Neutrophil (primary cell): ENCODE measurements at regions not wholly inside any gene's neighbourhood (a gene's known extent, or its start where the extent isn't known, plus 50 kb on each side); places are given as distances from the start of the nearest gene placed in this dataset.

ENCODE experiments used
- H3K27ac ChIP-seq: fragments of 200-600 bp; sonication (generic); 2 replicates; pipeline ENCODE4 v1.5.1; 2016; ENCODE audit warnings: mild to moderate bottlenecking, moderate library complexity
- H3K27me3 ChIP-seq: fragments of 200-600 bp; sonication (generic); 2 replicates; pipeline ENCODE4 v1.6.0; 2016; ENCODE audit warnings: mild to moderate bottlenecking
- H3K36me3 ChIP-seq: fragments of 200-600 bp; sonication (generic); 2 replicates; pipeline ENCODE4 v1.5.1; 2017
- H3K4me1 ChIP-seq, 2 experiments: fragments of 200-600 bp in 1 of 2; sonication (generic) in 1 of 2; 1 replicate in 1 of 2; 2 replicates in 1 of 2; pipeline versions ENCODE4 v1.5.1 to v1.6.1; 2013 to 2016; ENCODE audit warnings: low read depth in 1 of 2, low read length in 1 of 2, mild to moderate bottlenecking in 1 of 2, moderate library complexity in 1 of 2; ENCODE audit not compliant: control insufficient read depth in 1 of 2, insufficient read depth in 1 of 2
- H3K4me3 ChIP-seq, 2 experiments: fragments of 200-600 bp in 1 of 2; sonication (generic) in 1 of 2; 1 replicate in 1 of 2; 2 replicates in 1 of 2; pipeline ENCODE4 v1.5.1; 2013 to 2016; ENCODE audit warnings: low read depth in 1 of 2, low read length in 1 of 2, mild to moderate bottlenecking in 1 of 2, moderate library complexity in 1 of 2
- H3K9me3 ChIP-seq: fragments of 200-600 bp; sonication (generic); 2 replicates; pipeline ENCODE4 v1.5.1; 2016
- TF ChIP-seq, protein P1 (sequence below): fragments of 200-600 bp; sonication (generic); IDR thresholded peaks from 2 replicates; pipeline ENCODE4 v1.5.1; 2016; ENCODE audit warnings: antibody characterized with exemption

- H3K36me3 ChIP-seq: no peaks in the 10 kb centered on the region
- no peaks in the 10 kb centered on the region for H3K4me1 ChIP-seq
- H3K4me3 ChIP-seq: no peak overlapping the region
- TF ChIP-seq, protein P1, sequence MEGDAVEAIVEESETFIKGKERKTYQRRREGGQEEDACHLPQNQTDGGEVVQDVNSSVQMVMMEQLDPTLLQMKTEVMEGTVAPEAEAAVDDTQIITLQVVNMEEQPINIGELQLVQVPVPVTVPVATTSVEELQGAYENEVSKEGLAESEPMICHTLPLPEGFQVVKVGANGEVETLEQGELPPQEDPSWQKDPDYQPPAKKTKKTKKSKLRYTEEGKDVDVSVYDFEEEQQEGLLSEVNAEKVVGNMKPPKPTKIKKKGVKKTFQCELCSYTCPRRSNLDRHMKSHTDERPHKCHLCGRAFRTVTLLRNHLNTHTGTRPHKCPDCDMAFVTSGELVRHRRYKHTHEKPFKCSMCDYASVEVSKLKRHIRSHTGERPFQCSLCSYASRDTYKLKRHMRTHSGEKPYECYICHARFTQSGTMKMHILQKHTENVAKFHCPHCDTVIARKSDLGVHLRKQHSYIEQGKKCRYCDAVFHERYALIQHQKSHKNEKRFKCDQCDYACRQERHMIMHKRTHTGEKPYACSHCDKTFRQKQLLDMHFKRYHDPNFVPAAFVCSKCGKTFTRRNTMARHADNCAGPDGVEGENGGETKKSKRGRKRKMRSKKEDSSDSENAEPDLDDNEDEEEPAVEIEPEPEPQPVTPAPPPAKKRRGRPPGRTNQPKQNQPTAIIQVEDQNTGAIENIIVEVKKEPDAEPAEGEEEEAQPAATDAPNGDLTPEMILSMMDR: no peak
- no peak overlapping the region for H3K27ac ChIP-seq
- H3K27me3 ChIP-seq: no peaks in the 10 kb centered on the region
- no peaks in the 10 kb centered on the region for H3K9me3 ChIP-seq
Measured at GRCh38 chr5:125559296-125559695, 812.9 kb upstream of the ZNF608 start.

DNA sequence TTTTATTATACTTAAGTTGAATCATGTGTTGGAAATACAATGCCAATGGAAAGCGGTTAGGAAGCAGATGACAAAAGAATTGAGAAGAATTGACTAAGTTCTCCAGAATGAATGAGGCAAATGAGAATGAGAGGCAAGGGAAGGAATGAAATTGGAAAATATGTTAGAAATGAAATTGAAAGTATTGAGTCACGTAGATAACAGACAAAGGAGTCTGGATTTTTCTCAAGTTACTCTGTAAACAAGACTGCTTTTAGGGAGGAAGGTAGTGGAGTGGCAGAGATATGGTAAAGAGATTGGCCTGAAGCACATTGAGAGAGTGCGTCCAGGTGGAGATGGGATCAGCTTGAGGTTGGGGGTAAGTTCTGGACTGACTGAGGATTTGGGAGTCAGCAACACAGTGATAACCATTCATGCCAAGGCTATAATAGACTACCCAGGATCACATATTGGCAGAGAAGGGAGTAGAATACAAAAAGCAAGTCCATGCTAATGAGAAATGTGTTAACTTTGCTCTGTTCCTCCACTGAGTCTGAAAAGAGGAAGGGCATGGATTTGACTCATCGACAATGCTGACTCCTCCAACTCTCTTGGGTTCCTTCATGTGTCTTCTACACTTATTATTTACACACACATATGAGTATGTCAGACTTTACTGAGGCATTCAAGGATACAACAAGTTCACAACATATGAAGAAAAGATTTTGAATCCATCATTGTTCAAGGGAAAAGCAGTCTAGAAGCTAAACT is 814.2 kb upstream of the ZNF608 start:
- H3K9me3 ChIP-seq: no peaks in the 10 kb centered on the region
- TF ChIP-seq, protein P1: no peak
- no peaks in the 10 kb centered on the region for H3K27me3 ChIP-seq
- H3K27ac ChIP-seq: no peak overlapping the region
- H3K4me1 ChIP-seq: no peaks in the 10 kb centered on the region
- no peak overlapping the region for H3K4me3 ChIP-seq
- H3K36me3 ChIP-seq: no peaks in the 10 kb centered on the region

GRCh38 chr5:125564317-125564975 is 818.0 kb upstream of the ZNF608 start:
- Histone ChIP-seq H3K4me1 (no peaks in the 10 kb centered on the region), H3K9me3 (no peaks in the 10 kb centered on the region), H3K36me3 (no peaks in the 10 kb centered on the region), H3K4me3 (no peak overlapping the region), H3K27me3 (no peaks in the 10 kb centered on the region), H3K27ac (no peak overlapping the region)
- TF ChIP-seq, protein P1: no peak

DNA sequence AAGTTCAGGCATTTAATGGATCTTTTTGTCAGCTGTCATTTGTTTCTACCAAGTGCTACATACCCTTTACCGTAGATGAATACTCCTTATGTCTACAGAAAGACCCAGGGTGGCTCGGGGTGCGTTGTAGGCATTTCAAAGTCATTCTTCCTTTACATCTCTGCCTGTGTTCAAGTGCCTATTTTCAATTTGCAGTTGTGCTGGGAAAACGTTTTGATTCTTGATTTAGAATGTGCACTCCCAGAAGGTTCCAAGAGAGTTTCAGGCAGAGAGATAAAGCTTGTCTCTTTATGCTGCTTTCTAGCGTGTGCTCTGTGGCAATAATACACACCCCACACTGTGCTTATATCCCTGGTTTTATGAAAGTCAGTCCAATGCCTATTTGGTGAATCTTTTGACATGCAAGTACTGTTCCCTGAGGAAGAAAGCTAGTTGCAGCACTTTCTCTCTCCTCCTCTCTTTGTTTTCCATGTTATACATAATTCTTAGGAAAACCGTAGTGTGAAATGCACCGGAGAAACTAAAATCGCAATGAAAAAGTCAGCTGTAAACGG is 828.1 kb upstream of the ZNF608 start:
- no peaks in the 10 kb centered on the region for H3K9me3 ChIP-seq
- no peak overlapping the region for H3K27ac ChIP-seq
- no peak overlapping the region for H3K4me3 ChIP-seq

GRCh38 chr5:125575171-125575890 is 828.9 kb upstream of the ZNF608 start:
- H3K9me3 ChIP-seq: no peaks in the 10 kb centered on the region
- H3K4me1 ChIP-seq: no peaks in the 10 kb centered on the region
- no peaks in the 10 kb centered on the region for H3K36me3 ChIP-seq
- no peak overlapping the region for H3K27ac ChIP-seq
- TF ChIP-seq, protein P1: no peak
- no peak overlapping the region for H3K4me3 ChIP-seq
- no peaks in the 10 kb centered on the region for H3K27me3 ChIP-seq

More for the DNA sequence above, 828.1 kb upstream of the ZNF608 start:
- TF ChIP-seq, protein P1: no peak
- H3K4me1 ChIP-seq: no peaks in the 10 kb centered on the region
- H3K27me3 ChIP-seq: no peaks in the 10 kb centered on the region
- H3K36me3 ChIP-seq: no peaks in the 10 kb centered on the region
